ENCODE measurements at regions not wholly inside any gene's neighbourhood (a gene's known extent, or its start where the extent isn't known, plus 50 kb on each side); places are given as distances from the start of the nearest gene placed in this dataset.

DNA sequence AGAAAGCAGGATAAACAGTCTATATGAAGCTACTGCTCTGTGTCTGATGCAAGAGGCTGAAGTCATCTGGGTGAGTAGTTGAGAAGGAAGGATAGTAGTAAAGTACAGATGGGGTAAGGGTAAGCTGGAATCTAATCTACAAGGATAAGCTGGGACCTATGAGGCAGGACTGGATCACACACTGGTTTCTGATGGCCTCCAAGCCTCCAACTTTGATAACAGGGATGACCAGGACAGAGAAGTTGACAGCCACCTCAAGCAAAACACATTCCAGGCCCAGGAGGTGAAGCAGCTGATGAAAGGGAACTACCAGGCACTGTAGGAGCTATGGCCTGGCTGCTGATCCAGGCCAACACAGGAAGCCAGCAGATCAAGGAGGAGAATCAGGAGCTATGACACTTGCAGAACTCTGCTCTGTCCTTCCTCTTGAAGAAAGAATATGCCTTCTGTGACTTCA, 278.1 kb upstream of the TMEM229A start:
- no peak overlapping the region for H2BK15ac ChIP-seq (ENCODE audit: low read length)
- no peak overlapping the region for H3K14ac ChIP-seq (ENCODE audit: insufficient read length)
- no peaks in the 10 kb centered on the region for H3K27me3 ChIP-seq (replicated peaks in 1 of 4; ENCODE audit: control insufficient read depth in 3 of 4, extremely low read depth in 1 of 4, insufficient read depth in 3 of 4, low read length in 3 of 4)
- H2AFZ ChIP-seq (ENCODE audit: low read length) = peak overlapping the region; percentile 74
- H3K36me3 ChIP-seq (ENCODE audit: control insufficient read depth in 2 of 4, insufficient read depth in 4 of 4, low read length in 3 of 4) = no peaks in the 10 kb centered on the region
- H4K20me1 ChIP-seq (replicated peaks in 1 of 2; ENCODE audit: control insufficient read depth in 1 of 2, insufficient read depth in 2 of 2, low read length in 2 of 2) = no peaks in the 10 kb centered on the region
- ChIA-PET POLR2A (ENCODE audit: partially characterized antibody) (no interaction called here), CTCF (ENCODE audit: partially characterized antibody) (interaction anchor here (1.5 kb wide), 1 partner anchor 36 kb away, joined by 7 read pairs; no protein-coding TSS in a partner anchor)
- no peak for DNase-seq (ENCODE audit: low read depth in 1 of 2, low spot score in 2 of 2)
- no peak overlapping the region for H2BK20ac ChIP-seq (ENCODE audit: low read length)
- no peak overlapping the region for H3K23ac ChIP-seq (ENCODE audit: insufficient read length)
- no peaks in the 10 kb centered on the region for H3K79me2 ChIP-seq (ENCODE audit: control insufficient read depth in 1 of 2, insufficient read depth in 2 of 2, low read length in 2 of 2)
- H3K4ac ChIP-seq (replicated peaks; ENCODE audit: insufficient read length, low read depth, low read length) = no peak overlapping the region
- H3K23me2 ChIP-seq (ENCODE audit: low read depth, low read length) = no peaks in the 10 kb centered on the region
- no peak overlapping the region for H2BK5ac ChIP-seq (ENCODE audit: low read depth, low read length)
- H3K9me3 ChIP-seq (ENCODE audit: insufficient read depth in 2 of 2, low read depth in 1 of 2, low read length in 1 of 2) = no peaks in the 10 kb centered on the region
- no peaks in the 10 kb centered on the region for H3K79me1 ChIP-seq (ENCODE audit: low read depth, low read length)
- no peak overlapping the region for H4K91ac ChIP-seq (replicated peaks; ENCODE audit: insufficient read length, low read length)
- no peak overlapping the region for H3K56ac ChIP-seq (replicated peaks; ENCODE audit: insufficient read length, low read depth, low read length)
- no peak overlapping the region for H3K4me2 ChIP-seq (ENCODE audit: insufficient read depth in 1 of 2, low read depth in 2 of 2, low read length in 2 of 2)
- no peak for FAIRE-seq
- H3K9ac ChIP-seq (replicated peaks in 1 of 4; ENCODE audit: extremely low read depth in 1 of 4, low read depth in 3 of 4, low read length in 3 of 4) = no peak overlapping the region
- H4K5ac ChIP-seq (ENCODE audit: insufficient read length, low read depth, low read length) = no peak overlapping the region
- H3K18ac ChIP-seq (ENCODE audit: extremely low read depth, low read length) = no peak overlapping the region
- H3K27ac ChIP-seq (ENCODE audit: low read depth, low read length) = no peak overlapping the region
- no peak overlapping the region for H4K8ac ChIP-seq (ENCODE audit: extremely low read depth, insufficient read depth, low read length)
- no peaks in the 10 kb centered on the region for H3K4me1 ChIP-seq (replicated peaks in 1 of 4; ENCODE audit: control insufficient read depth in 3 of 4, insufficient read depth in 4 of 4, low read length in 3 of 4)
- no peak overlapping the region for H2AK5ac ChIP-seq (ENCODE audit: low read depth, low read length)
- no peak overlapping the region for H2BK12ac ChIP-seq (ENCODE audit: low read depth, low read length)
- no peak overlapping the region for H2BK120ac ChIP-seq (replicated peaks; ENCODE audit: low read depth, low read length)
- H3K4me3 ChIP-seq (ENCODE audit: extremely low read depth in 1 of 4, insufficient read depth in 2 of 4, low read depth in 3 of 4, low read length in 4 of 4) = no peak overlapping the region
- no peak for TF ChIP-seq RNF2 (IDR thresholded peaks at IDR 0.05; ENCODE audit: borderline replicate concordance, low read depth, low read length, missing control alignments, poor library complexity, severe bottlenecking)
- TF ChIP-seq SUZ12 (IDR thresholded peaks at IDR 0.05; ENCODE audit: low read length) = no peak
- TF ChIP-seq, protein P1, sequence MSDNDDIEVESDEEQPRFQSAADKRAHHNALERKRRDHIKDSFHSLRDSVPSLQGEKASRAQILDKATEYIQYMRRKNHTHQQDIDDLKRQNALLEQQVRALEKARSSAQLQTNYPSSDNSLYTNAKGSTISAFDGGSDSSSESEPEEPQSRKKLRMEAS (IDR thresholded peaks at IDR 0.05) = no peak
- TF ChIP-seq, protein P2, sequence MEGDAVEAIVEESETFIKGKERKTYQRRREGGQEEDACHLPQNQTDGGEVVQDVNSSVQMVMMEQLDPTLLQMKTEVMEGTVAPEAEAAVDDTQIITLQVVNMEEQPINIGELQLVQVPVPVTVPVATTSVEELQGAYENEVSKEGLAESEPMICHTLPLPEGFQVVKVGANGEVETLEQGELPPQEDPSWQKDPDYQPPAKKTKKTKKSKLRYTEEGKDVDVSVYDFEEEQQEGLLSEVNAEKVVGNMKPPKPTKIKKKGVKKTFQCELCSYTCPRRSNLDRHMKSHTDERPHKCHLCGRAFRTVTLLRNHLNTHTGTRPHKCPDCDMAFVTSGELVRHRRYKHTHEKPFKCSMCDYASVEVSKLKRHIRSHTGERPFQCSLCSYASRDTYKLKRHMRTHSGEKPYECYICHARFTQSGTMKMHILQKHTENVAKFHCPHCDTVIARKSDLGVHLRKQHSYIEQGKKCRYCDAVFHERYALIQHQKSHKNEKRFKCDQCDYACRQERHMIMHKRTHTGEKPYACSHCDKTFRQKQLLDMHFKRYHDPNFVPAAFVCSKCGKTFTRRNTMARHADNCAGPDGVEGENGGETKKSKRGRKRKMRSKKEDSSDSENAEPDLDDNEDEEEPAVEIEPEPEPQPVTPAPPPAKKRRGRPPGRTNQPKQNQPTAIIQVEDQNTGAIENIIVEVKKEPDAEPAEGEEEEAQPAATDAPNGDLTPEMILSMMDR (IDR thresholded peaks at IDR 0.05; ENCODE audit: control extremely low read depth in 1 of 3, insufficient read depth in 1 of 3, low read depth in 1 of 3, low read length in 3 of 3) = no peak
- no peak for TF ChIP-seq RFX5 (IDR thresholded peaks at IDR 0.05; ENCODE audit: borderline replicate concordance, low read depth, low read length)
- no peak for TF ChIP-seq CHD1 (IDR thresholded peaks at IDR 0.05; ENCODE audit: low read depth, low read length)
- no peak for TF ChIP-seq SIN3A (conservative IDR thresholded peaks at IDR 0.05 in 1 of 2, IDR thresholded peaks at IDR 0.05 in 1 of 2; ENCODE audit: low read depth in 1 of 2, low read length in 2 of 2)
- TF ChIP-seq FOSL1 (IDR thresholded peaks at IDR 0.05; ENCODE audit: insufficient read depth, low read depth, low read length) = no peak
- TF ChIP-seq, protein P3, sequence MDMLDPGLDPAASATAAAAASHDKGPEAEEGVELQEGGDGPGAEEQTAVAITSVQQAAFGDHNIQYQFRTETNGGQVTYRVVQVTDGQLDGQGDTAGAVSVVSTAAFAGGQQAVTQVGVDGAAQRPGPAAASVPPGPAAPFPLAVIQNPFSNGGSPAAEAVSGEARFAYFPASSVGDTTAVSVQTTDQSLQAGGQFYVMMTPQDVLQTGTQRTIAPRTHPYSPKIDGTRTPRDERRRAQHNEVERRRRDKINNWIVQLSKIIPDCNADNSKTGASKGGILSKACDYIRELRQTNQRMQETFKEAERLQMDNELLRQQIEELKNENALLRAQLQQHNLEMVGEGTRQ (IDR thresholded peaks at IDR 0.05; ENCODE audit: low read length) = no peak
- TF ChIP-seq KDM1A (IDR thresholded peaks at IDR 0.05; ENCODE audit: borderline replicate concordance, low read length) = no peak
